PC-3 (cell line): ENCODE measurements at regions not wholly inside any gene's neighbourhood (a gene's known extent, or its start where the extent isn't known, plus 50 kb on each side); places are given as distances from the start of the nearest gene placed in this dataset.

ENCODE experiments used
- CTCF ChIP-seq: fragments of 300-600 bp; sonication (generic); conservative IDR thresholded peaks from 2 replicates; pipeline ENCODE4 v1.5.1; 2017; ENCODE audit warnings: antibody characterized with exemption, low read depth, mild to moderate bottlenecking, low read length
- EZH2 ChIP-seq: fragments of 300-600 bp; sonication (generic); IDR thresholded peaks from one replicate; pipeline ENCODE4 v1.6.1; 2017; ENCODE audit warnings: antibody characterized with exemption, mild to moderate bottlenecking, low read length; ENCODE audit not compliant: unreplicated experiment
- EZH2phosphoT487 ChIP-seq: fragments of 300-600 bp; sonication (generic); IDR thresholded peaks from 2 replicates; pipeline ENCODE4 v1.6.1; 2018; ENCODE audit warnings: mild to moderate bottlenecking, antibody characterized with exemption, low read length, borderline replicate concordance

GRCh38 chr1:176315519-176316220 lies 108.6 kb upstream of the COP1 start:
- TF ChIP-seq CTCF (no peak), EZH2 (no peak), EZH2phosphoT487 (no peak)
